GM19238 (cell line): ENCODE measurements at regions not wholly inside any gene's neighbourhood (a gene's known extent, or its start where the extent isn't known, plus 50 kb on each side); places are given as distances from the start of the nearest gene placed in this dataset.
"Not testable (repeated sequence)": the region's sequence is repeated elsewhere in the genome, so short reads cannot be mapped to it uniquely, and the experiment has no call there.

Experiments used
- DNase-seq: peaks from one replicate; pipeline ENCODE4 v3.0.0; 2011; ENCODE audit warnings: low spot score; ENCODE audit not compliant: insufficient read length

GRCh38 chr1:37310064-37310463, 164.3 kb upstream of the ZC3H12A start:
- DNase-seq = no peak

GRCh38 chr1:37315371-37315846, 159.0 kb upstream of the ZC3H12A start:
- no peak for DNase-seq

GRCh38 chr1:37317870-37318467, 156.4 kb upstream of the ZC3H12A start:
- no peak for DNase-seq

- no peak for DNase-seq
Observed at GRCh38 chr1:37318490-37318889, 155.9 kb upstream of the ZC3H12A start.

- DNase-seq = no peak
Observed at GRCh38 chr1:37319284-37319683, 155.1 kb upstream of the ZC3H12A start.

GRCh38 chr1:37323486-37324377, 150.6 kb upstream of the ZC3H12A start:
- DNase-seq = peak; percentile 66

GRCh38 chr1:37325010-37325409, 149.4 kb upstream of the ZC3H12A start:
- DNase-seq = no peak

GRCh38 chr1:37325509-37326437, 148.6 kb upstream of the ZC3H12A start:
- DNase-seq = no peak

- DNase-seq = no peak
Observed at GRCh38 chr1:37332126-37332525, 142.3 kb upstream of the ZC3H12A start.

GRCh38 chr1:37338658-37339057, 135.7 kb upstream of the ZC3H12A start:
- DNase-seq = no peak

- DNase-seq = no peak
Observed at GRCh38 chr1:37342736-37343135, 131.6 kb upstream of the ZC3H12A start.

- DNase-seq = no peak
Observed at GRCh38 chr1:37347104-37347649, 127.2 kb upstream of the ZC3H12A start.

- DNase-seq = no peak
Observed at GRCh38 chr1:37353871-37354270, 120.5 kb upstream of the ZC3H12A start.

- DNase-seq = no peak
Observed at GRCh38 chr1:37354876-37355650, 119.3 kb upstream of the ZC3H12A start.

- no peak for DNase-seq
Observed at GRCh38 chr1:37358992-37359391, 115.4 kb upstream of the ZC3H12A start.

GRCh38 chr1:37360011-37360410, 114.4 kb upstream of the ZC3H12A start:
- DNase-seq = no peak

GRCh38 chr1:37362594-37363385, 111.6 kb upstream of the ZC3H12A start:
- no peak for DNase-seq

- DNase-seq = no peak
Observed at GRCh38 chr1:37363535-37363934, 110.8 kb upstream of the ZC3H12A start.

GRCh38 chr1:37368665-37369315, 105.6 kb upstream of the ZC3H12A start:
- DNase-seq = not testable (repeated sequence)
